ENCODE measurements at regions not wholly inside any gene's neighbourhood (a gene's known extent, or its start where the extent isn't known, plus 50 kb on each side); places are given as distances from the start of the nearest gene placed in this dataset.

GRCh38 chr15:97874139-97874538, 86.4 kb upstream of the ARRDC4 start:
- TF ChIP-seq ZNF354C (tag by site-specific recombination; IDR thresholded peaks at IDR 0.05; ENCODE audit: borderline replicate concordance, low read depth) (no peak), CTCF (tag by site-specific recombination; IDR thresholded peaks at IDR 0.05) (no peak), KLF8 (tag by site-specific recombination; IDR thresholded peaks at IDR 0.05) (no peak), INSM2 (tag by site-specific recombination; IDR thresholded peaks at IDR 0.05) (no peak), ZNF24 (tag by site-specific recombination; IDR thresholded peaks at IDR 0.05) (no peak), REST (tag by site-specific recombination; IDR thresholded peaks at IDR 0.05) (no peak), MZF1 (tag by site-specific recombination; IDR thresholded peaks at IDR 0.05; ENCODE audit: borderline replicate concordance) (no peak), SCRT2 (tag by site-specific recombination; IDR thresholded peaks at IDR 0.05) (no peak), ZNF391 (tag by site-specific recombination; IDR thresholded peaks at IDR 0.05; ENCODE audit: borderline replicate concordance, low read depth) (no peak), ZBTB7A (tag by site-specific recombination; IDR thresholded peaks at IDR 0.05; ENCODE audit: low read depth) (no peak), ZNF140 (tag by site-specific recombination; IDR thresholded peaks at IDR 0.05) (no peak), HIC1 (tag by site-specific recombination; IDR thresholded peaks at IDR 0.05) (no peak), ZNF707 (tag by site-specific recombination; IDR thresholded peaks at IDR 0.05) (no peak)

All from HEK293 (cell line).